IMR-90 (cell line): ENCODE measurements at regions not wholly inside any gene's neighbourhood (a gene's known extent, or its start where the extent isn't known, plus 50 kb on each side); places are given as distances from the start of the nearest gene placed in this dataset.
A peak's percentile ranks its signal among the peaks of the same experiment; 100 is the strongest.

Experiments used
- POLR2A ChIP-seq: IDR thresholded peaks from 2 replicates; pipeline ENCODE4 v1.6.1; 2012; ENCODE audit warnings: mild to moderate bottlenecking, low read depth, low read length
- USF2 ChIP-seq: fragments of 150-350 bp; IDR thresholded peaks from 2 replicates; pipeline ENCODE4 v1.6.1; 2017; ENCODE audit warnings: mild to moderate bottlenecking, antibody characterized with exemption, low read length, low read depth

- TF ChIP-seq USF2 (no peak), POLR2A (peak; percentile 35; the same call in 1 of the 2 replicates)
Observed at GRCh38 chr14:30214461-30215090, 286.9 kb upstream of the PRKD1 start.
